ENCODE measurements at regions not wholly inside any gene's neighbourhood (a gene's known extent, or its start where the extent isn't known, plus 50 kb on each side); places are given as distances from the start of the nearest gene placed in this dataset.

- no peak overlapping the region for H3K9ac ChIP-seq (ENCODE audit: low read length)
- no peaks in the 10 kb centered on the region for H3K4me1 ChIP-seq (ENCODE audit: low read length)
- H3K27ac ChIP-seq (ENCODE audit: low read length): no peak overlapping the region
- TF ChIP-seq CTCF (IDR thresholded peaks at IDR 0.05; ENCODE audit: low read depth, low read length) (peak; percentile 52), EZH2phosphoT487 (IDR thresholded peaks at IDR 0.05; ENCODE audit: low read depth) (no peak)
- H3K9me3 ChIP-seq (ENCODE audit: insufficient read depth, low read length): no peaks in the 10 kb centered on the region
- peak overlapping the region; percentile 56 for H3K4me3 ChIP-seq (ENCODE audit: low read length)
- peak overlapping the region; percentile 79; the same call in 1 of the 2 replicates for H2AFZ ChIP-seq (ENCODE audit: low read depth, low read length)
- H3K36me3 ChIP-seq (replicated peaks; ENCODE audit: low read depth, low read length): no peaks in the 10 kb centered on the region
- H3K27me3 ChIP-seq (ENCODE audit: low read depth, low read length): no peaks in the 10 kb centered on the region
- H4K20me1 ChIP-seq (ENCODE audit: insufficient read depth, low read length): no peaks in the 10 kb centered on the region
- peak overlapping the region; percentile 52 for H3K4me2 ChIP-seq (ENCODE audit: low read length)
- H3K79me2 ChIP-seq (ENCODE audit: low read length): no peaks in the 10 kb centered on the region
Measured at GRCh38 chrX:101759000-101759399, 99.3 kb upstream of the ARMCX2 start.

- Histone ChIP-seq H3K36me3 (replicated peaks; ENCODE audit: low read depth, low read length) (no peaks in the 10 kb centered on the region), H3K27me3 (ENCODE audit: low read depth, low read length) (no peaks in the 10 kb centered on the region), H3K9ac (ENCODE audit: low read length) (no peak overlapping the region), H3K79me2 (ENCODE audit: low read length) (no peaks in the 10 kb centered on the region), H3K4me1 (ENCODE audit: low read length) (no peaks in the 10 kb centered on the region), H4K20me1 (ENCODE audit: insufficient read depth, low read length) (no peaks in the 10 kb centered on the region), H3K4me2 (ENCODE audit: low read length) (no peak overlapping the region), H3K4me3 (ENCODE audit: low read length) (no peak overlapping the region), H3K9me3 (ENCODE audit: insufficient read depth, low read length) (no peaks in the 10 kb centered on the region), H2AFZ (ENCODE audit: low read depth, low read length) (no peak overlapping the region), H3K27ac (ENCODE audit: low read length) (no peak overlapping the region)
- TF ChIP-seq CTCF (IDR thresholded peaks at IDR 0.05; ENCODE audit: low read depth, low read length) (no peak), EZH2phosphoT487 (IDR thresholded peaks at IDR 0.05; ENCODE audit: low read depth) (no peak)
Measured at GRCh38 chrX:101750744-101751143, 91.1 kb upstream of the ARMCX2 start.

- Histone ChIP-seq H3K4me1 (ENCODE audit: low read length) (no peaks in the 10 kb centered on the region), H3K4me2 (ENCODE audit: low read length) (no peak overlapping the region), H2AFZ (ENCODE audit: low read depth, low read length) (no peak overlapping the region), H3K9ac (ENCODE audit: low read length) (no peak overlapping the region), H3K79me2 (ENCODE audit: low read length) (no peaks in the 10 kb centered on the region), H3K4me3 (ENCODE audit: low read length) (no peak overlapping the region), H3K27me3 (ENCODE audit: low read depth, low read length) (no peaks in the 10 kb centered on the region), H3K9me3 (ENCODE audit: insufficient read depth, low read length) (no peaks in the 10 kb centered on the region), H4K20me1 (ENCODE audit: insufficient read depth, low read length) (no peaks in the 10 kb centered on the region), H3K36me3 (replicated peaks; ENCODE audit: low read depth, low read length) (no peaks in the 10 kb centered on the region), H3K27ac (ENCODE audit: low read length) (no peak overlapping the region)
- TF ChIP-seq CTCF (IDR thresholded peaks at IDR 0.05; ENCODE audit: low read depth, low read length) (no peak), EZH2phosphoT487 (IDR thresholded peaks at IDR 0.05; ENCODE audit: low read depth) (no peak)
Measured at GRCh38 chrX:101749436-101749835, 89.8 kb upstream of the ARMCX2 start.

GRCh38 chrX:101745046-101745445, 85.4 kb upstream of the ARMCX2 start:
- H3K36me3 ChIP-seq (replicated peaks; ENCODE audit: low read depth, low read length): no peaks in the 10 kb centered on the region
- H4K20me1 ChIP-seq (ENCODE audit: insufficient read depth, low read length): no peaks in the 10 kb centered on the region
- no peak overlapping the region for H2AFZ ChIP-seq (ENCODE audit: low read depth, low read length)
- no peak overlapping the region for H3K4me2 ChIP-seq (ENCODE audit: low read length)
- H3K4me3 ChIP-seq (ENCODE audit: low read length): no peak overlapping the region
- no peaks in the 10 kb centered on the region for H3K27me3 ChIP-seq (ENCODE audit: low read depth, low read length)
- no peak for TF ChIP-seq CTCF (IDR thresholded peaks at IDR 0.05; ENCODE audit: low read depth, low read length)
- TF ChIP-seq EZH2phosphoT487 (IDR thresholded peaks at IDR 0.05; ENCODE audit: low read depth): no peak
- H3K9me3 ChIP-seq (ENCODE audit: insufficient read depth, low read length): no peaks in the 10 kb centered on the region
- H3K9ac ChIP-seq (ENCODE audit: low read length): no peak overlapping the region
- H3K79me2 ChIP-seq (ENCODE audit: low read length): no peaks in the 10 kb centered on the region
- H3K27ac ChIP-seq (ENCODE audit: low read length): no peak overlapping the region
- no peaks in the 10 kb centered on the region for H3K4me1 ChIP-seq (ENCODE audit: low read length)
